ENCODE measurements at regions not wholly inside any gene's neighbourhood (a gene's known extent, or its start where the extent isn't known, plus 50 kb on each side); places are given as distances from the start of the nearest gene placed in this dataset.

GRCh38 chr2:105597011-105597805 is 147.5 kb upstream of the NCK2 start:
- Histone ChIP-seq H3K4me3 (ENCODE audit: low read depth in 1 of 2, low read length in 1 of 2) (no peak overlapping the region), H3K4me1 (ENCODE audit: control insufficient read depth in 1 of 2, insufficient read depth in 1 of 2, low read depth in 1 of 2, low read length in 1 of 2) (no peaks in the 10 kb centered on the region), H3K9me3 (no peaks in the 10 kb centered on the region), H3K27me3 (no peaks in the 10 kb centered on the region), H3K36me3 (no peaks in the 10 kb centered on the region), H3K27ac (no peak overlapping the region)
- TF ChIP-seq, protein P1, sequence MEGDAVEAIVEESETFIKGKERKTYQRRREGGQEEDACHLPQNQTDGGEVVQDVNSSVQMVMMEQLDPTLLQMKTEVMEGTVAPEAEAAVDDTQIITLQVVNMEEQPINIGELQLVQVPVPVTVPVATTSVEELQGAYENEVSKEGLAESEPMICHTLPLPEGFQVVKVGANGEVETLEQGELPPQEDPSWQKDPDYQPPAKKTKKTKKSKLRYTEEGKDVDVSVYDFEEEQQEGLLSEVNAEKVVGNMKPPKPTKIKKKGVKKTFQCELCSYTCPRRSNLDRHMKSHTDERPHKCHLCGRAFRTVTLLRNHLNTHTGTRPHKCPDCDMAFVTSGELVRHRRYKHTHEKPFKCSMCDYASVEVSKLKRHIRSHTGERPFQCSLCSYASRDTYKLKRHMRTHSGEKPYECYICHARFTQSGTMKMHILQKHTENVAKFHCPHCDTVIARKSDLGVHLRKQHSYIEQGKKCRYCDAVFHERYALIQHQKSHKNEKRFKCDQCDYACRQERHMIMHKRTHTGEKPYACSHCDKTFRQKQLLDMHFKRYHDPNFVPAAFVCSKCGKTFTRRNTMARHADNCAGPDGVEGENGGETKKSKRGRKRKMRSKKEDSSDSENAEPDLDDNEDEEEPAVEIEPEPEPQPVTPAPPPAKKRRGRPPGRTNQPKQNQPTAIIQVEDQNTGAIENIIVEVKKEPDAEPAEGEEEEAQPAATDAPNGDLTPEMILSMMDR (IDR thresholded peaks at IDR 0.05), result no peak

GRCh38 chr2:105596411-105596921 is 148.2 kb upstream of the NCK2 start:
- TF ChIP-seq, protein P1 (IDR thresholded peaks at IDR 0.05), result no peak
- no peak overlapping the region for H3K27ac ChIP-seq
- no peaks in the 10 kb centered on the region for H3K4me1 ChIP-seq (ENCODE audit: control insufficient read depth in 1 of 2, insufficient read depth in 1 of 2, low read depth in 1 of 2, low read length in 1 of 2)
- no peaks in the 10 kb centered on the region for H3K27me3 ChIP-seq
- H3K36me3 ChIP-seq, result no peaks in the 10 kb centered on the region
- no peak overlapping the region for H3K4me3 ChIP-seq (ENCODE audit: low read depth in 1 of 2, low read length in 1 of 2)
- H3K9me3 ChIP-seq, result no peaks in the 10 kb centered on the region

- no peak overlapping the region for H3K4me3 ChIP-seq (ENCODE audit: low read depth in 1 of 2, low read length in 1 of 2)
- no peaks in the 10 kb centered on the region for H3K9me3 ChIP-seq
- H3K27me3 ChIP-seq, result no peaks in the 10 kb centered on the region
- no peaks in the 10 kb centered on the region for H3K4me1 ChIP-seq (ENCODE audit: control insufficient read depth in 1 of 2, insufficient read depth in 1 of 2, low read depth in 1 of 2, low read length in 1 of 2)
- no peaks in the 10 kb centered on the region for H3K36me3 ChIP-seq
- TF ChIP-seq, protein P1 (IDR thresholded peaks at IDR 0.05), result no peak
- no peak overlapping the region for H3K27ac ChIP-seq
Measured at GRCh38 chr2:105595536-105595935, 149.2 kb upstream of the NCK2 start.

- TF ChIP-seq, protein P1 (IDR thresholded peaks at IDR 0.05), result no peak
- H3K27ac ChIP-seq, result no peak overlapping the region
- no peaks in the 10 kb centered on the region for H3K27me3 ChIP-seq
- H3K4me3 ChIP-seq (ENCODE audit: low read depth in 1 of 2, low read length in 1 of 2), result no peak overlapping the region
- no peaks in the 10 kb centered on the region for H3K36me3 ChIP-seq
- no peaks in the 10 kb centered on the region for H3K9me3 ChIP-seq
- H3K4me1 ChIP-seq (ENCODE audit: control insufficient read depth in 1 of 2, insufficient read depth in 1 of 2, low read depth in 1 of 2, low read length in 1 of 2), result no peaks in the 10 kb centered on the region
Measured at GRCh38 chr2:105593221-105593967, 151.3 kb upstream of the NCK2 start.

GRCh38 chr2:105592288-105592687 is 152.4 kb upstream of the NCK2 start:
- H3K27ac ChIP-seq, result no peak overlapping the region
- no peaks in the 10 kb centered on the region for H3K9me3 ChIP-seq
- no peak overlapping the region for H3K4me3 ChIP-seq (ENCODE audit: low read depth in 1 of 2, low read length in 1 of 2)

More at GRCh38 chr2:105592288-105592687, 152.4 kb upstream of the NCK2 start:
- TF ChIP-seq, protein P1 (IDR thresholded peaks at IDR 0.05), result no peak
- Histone ChIP-seq H3K4me1 (ENCODE audit: control insufficient read depth in 1 of 2, insufficient read depth in 1 of 2, low read depth in 1 of 2, low read length in 1 of 2) (no peaks in the 10 kb centered on the region), H3K36me3 (no peaks in the 10 kb centered on the region), H3K27me3 (no peaks in the 10 kb centered on the region)

Data from neutrophil (primary cell).